Astrocyte (in vitro differentiated cells and primary cell): ENCODE measurements at regions not wholly inside any gene's neighbourhood (a gene's known extent, or its start where the extent isn't known, plus 50 kb on each side); places are given as distances from the start of the nearest gene placed in this dataset.

Experiments
- DNase-seq: peaks from one replicate; pipeline ENCODE4 v3.0.0-alpha.2; 2010; ENCODE audit warnings: low read depth
- FAIRE-seq: peaks from 2 replicates; lab custom pipeline; 2011; peaks lifted over from hg19 to GRCh38; lab: Jason Lieb, UNC
- H2AFZ ChIP-seq: 2 replicates; pipeline ENCODE4 v1.6.0; 2012; ENCODE audit warnings: low read depth, low read length, inconsistent platforms
- H3K27ac ChIP-seq: 2 replicates; pipeline ENCODE4 v1.5.1; 2011; ENCODE audit warnings: low read depth, low read length, inconsistent platforms
- H3K27me3 ChIP-seq: 2 replicates; pipeline ENCODE4 v1.6.0; 2011; ENCODE audit warnings: low read length, inconsistent platforms; ENCODE audit not compliant: insufficient read depth
- H3K36me3 ChIP-seq: 2 replicates; pipeline ENCODE4 v1.5.1; 2011; ENCODE audit warnings: low read length, inconsistent platforms; ENCODE audit not compliant: insufficient read depth
- H3K4me1 ChIP-seq: 2 replicates; pipeline ENCODE4 v1.5.1; 2011; ENCODE audit warnings: low read length, inconsistent platforms; ENCODE audit not compliant: insufficient read depth
- H3K4me2 ChIP-seq: 2 replicates; pipeline ENCODE4 v1.6.0; 2012; ENCODE audit warnings: low read length, inconsistent platforms
- H3K4me3 ChIP-seq: 2 replicates; pipeline ENCODE4 v1.5.1; 2011; ENCODE audit warnings: low read depth, mild to moderate bottlenecking, low read length, inconsistent platforms; ENCODE audit not compliant: insufficient read depth
- H3K79me2 ChIP-seq: 2 replicates; pipeline ENCODE4 v1.6.0; 2012; ENCODE audit warnings: mild to moderate bottlenecking, low read length, inconsistent platforms; ENCODE audit not compliant: insufficient read depth
- H3K9ac ChIP-seq: 2 replicates; pipeline ENCODE4 v1.6.0; 2012; ENCODE audit warnings: mild to moderate bottlenecking, low read length, inconsistent platforms
- H3K9me3 ChIP-seq: 2 replicates; pipeline ENCODE4 v1.5.1; 2012; ENCODE audit warnings: low read depth, mild to moderate bottlenecking, low read length, inconsistent platforms; ENCODE audit not compliant: insufficient read depth
- H4K20me1 ChIP-seq: 2 replicates; pipeline ENCODE4 v1.6.0; 2012; ENCODE audit warnings: low read length, inconsistent platforms; ENCODE audit not compliant: insufficient read depth
- H3K27ac Mint-ChIP-seq: one replicate; pipeline ENCODE4 v1.8.0; 2021; ENCODE audit warnings: mild to moderate bottlenecking, mixed read lengths; ENCODE audit not compliant: unreplicated experiment
- H3K27me3 Mint-ChIP-seq: one replicate; pipeline ENCODE4 v1.8.0; 2021; ENCODE audit warnings: low read depth, mixed read lengths; ENCODE audit not compliant: unreplicated experiment
- H3K36me3 Mint-ChIP-seq: one replicate; pipeline ENCODE4 v1.8.0; 2021; ENCODE audit warnings: low read depth, mixed read lengths; ENCODE audit not compliant: unreplicated experiment
- H3K4me1 Mint-ChIP-seq: one replicate; pipeline ENCODE4 v1.8.0; 2021; ENCODE audit warnings: low read depth, mixed read lengths; ENCODE audit not compliant: unreplicated experiment
- H3K4me3 Mint-ChIP-seq: one replicate; pipeline ENCODE4 v1.8.0; 2021; ENCODE audit warnings: mild to moderate bottlenecking, moderate library complexity, mixed read lengths; ENCODE audit not compliant: unreplicated experiment
- H3K9me3 Mint-ChIP-seq: one replicate; pipeline ENCODE4 v1.8.0; 2021; ENCODE audit warnings: mild to moderate bottlenecking, mixed read lengths; ENCODE audit not compliant: unreplicated experiment
- EZH2 ChIP-seq: IDR thresholded peaks from 2 replicates; pipeline ENCODE4 v1.6.1; 2012; ENCODE audit warnings: mild to moderate bottlenecking, low read length, inconsistent platforms; ENCODE audit not compliant: insufficient read depth
- TF ChIP-seq, protein P1 (sequence below): IDR thresholded peaks from 2 replicates; pipeline ENCODE4 v1.5.1; 2011; ENCODE audit warnings: low read depth, mild to moderate bottlenecking, inconsistent platforms, low read length, moderate library complexity; ENCODE audit not compliant: insufficient read depth

DNA sequence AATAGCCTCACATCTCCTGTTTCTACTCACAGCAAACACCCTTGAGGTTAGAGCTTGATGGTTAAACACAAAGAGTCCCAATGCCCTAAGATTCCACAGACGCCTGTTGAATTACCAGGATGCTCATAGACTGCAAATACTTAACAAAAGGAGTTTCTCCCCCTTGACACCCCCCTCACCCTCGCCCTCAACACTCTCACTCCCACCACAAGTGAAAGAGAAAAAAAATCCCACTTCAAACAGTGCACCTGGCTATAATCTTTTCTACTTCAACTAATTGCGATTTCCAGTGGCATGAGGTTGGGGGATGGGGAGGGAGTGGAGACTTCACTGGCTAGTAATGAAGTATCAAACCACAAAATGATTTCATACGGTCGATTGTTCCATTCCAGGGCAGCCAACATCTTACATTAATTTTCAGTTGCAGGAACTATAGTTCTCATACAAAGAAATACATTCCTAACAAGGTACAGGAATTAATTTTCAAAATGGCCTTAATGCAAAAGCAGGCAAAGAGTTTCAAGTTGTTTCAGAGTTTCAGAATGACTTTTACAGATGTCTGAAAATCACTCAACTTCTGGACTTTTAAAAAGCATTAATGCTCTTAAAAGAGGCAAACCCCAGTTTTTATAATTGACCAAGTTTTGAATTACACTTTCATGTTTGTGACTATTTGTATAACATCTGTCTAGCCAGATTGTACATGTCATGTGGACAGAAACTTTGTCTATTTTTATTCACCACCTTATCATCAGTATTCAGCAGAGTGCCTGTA lies 390.7 kb downstream of the C12orf75 start:
- Histone ChIP-seq H3K9me3 (no peaks in the 10 kb centered on the region), H3K4me1 (peaks cover 5% of the 10 kb centered on the region), H3K4me2 (peak overlapping the region; percentile 30), H3K27me3 (no peaks in the 10 kb centered on the region), H3K9ac (no peak overlapping the region), H4K20me1 (no peaks in the 10 kb centered on the region), H3K27ac (no peak overlapping the region), H2AFZ (no peak overlapping the region), H3K36me3 (no peaks in the 10 kb centered on the region), H3K79me2 (no peaks in the 10 kb centered on the region), H3K4me3 (no peak overlapping the region)
- Mint-ChIP-seq H3K9me3 (no peaks in the 10 kb centered on the region), H3K4me3 (no peak overlapping the region), H3K27me3 (peaks cover 2% of the 10 kb centered on the region), H3K36me3 (no peaks in the 10 kb centered on the region), H3K4me1 (peaks cover 17% of the 10 kb centered on the region), H3K27ac (peak overlapping the region; percentile 48)
- TF ChIP-seq, protein P1, sequence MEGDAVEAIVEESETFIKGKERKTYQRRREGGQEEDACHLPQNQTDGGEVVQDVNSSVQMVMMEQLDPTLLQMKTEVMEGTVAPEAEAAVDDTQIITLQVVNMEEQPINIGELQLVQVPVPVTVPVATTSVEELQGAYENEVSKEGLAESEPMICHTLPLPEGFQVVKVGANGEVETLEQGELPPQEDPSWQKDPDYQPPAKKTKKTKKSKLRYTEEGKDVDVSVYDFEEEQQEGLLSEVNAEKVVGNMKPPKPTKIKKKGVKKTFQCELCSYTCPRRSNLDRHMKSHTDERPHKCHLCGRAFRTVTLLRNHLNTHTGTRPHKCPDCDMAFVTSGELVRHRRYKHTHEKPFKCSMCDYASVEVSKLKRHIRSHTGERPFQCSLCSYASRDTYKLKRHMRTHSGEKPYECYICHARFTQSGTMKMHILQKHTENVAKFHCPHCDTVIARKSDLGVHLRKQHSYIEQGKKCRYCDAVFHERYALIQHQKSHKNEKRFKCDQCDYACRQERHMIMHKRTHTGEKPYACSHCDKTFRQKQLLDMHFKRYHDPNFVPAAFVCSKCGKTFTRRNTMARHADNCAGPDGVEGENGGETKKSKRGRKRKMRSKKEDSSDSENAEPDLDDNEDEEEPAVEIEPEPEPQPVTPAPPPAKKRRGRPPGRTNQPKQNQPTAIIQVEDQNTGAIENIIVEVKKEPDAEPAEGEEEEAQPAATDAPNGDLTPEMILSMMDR, result no peak
- DNase-seq (peak; percentile 87), FAIRE-seq (no peak)

DNA sequence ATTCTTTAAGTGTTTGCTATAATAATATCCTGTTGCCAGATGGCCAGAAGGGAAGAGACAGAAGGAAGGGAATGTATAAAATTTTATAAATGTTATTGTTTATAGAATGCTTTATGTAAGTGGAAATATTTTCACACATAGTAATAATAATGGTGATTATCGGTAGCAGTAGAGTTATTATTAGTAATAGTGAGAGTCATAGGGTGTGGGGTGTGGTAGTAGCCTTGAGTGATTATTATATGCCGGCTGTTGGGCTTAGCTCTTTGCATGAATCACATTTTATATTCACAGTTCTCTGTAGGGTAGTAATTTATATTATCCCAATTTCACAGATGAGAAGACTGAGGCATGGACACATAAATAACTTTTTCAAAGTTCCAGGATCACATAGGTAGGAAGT lies 391.4 kb downstream of the C12orf75 start:
- peaks cover 14% of the 10 kb centered on the region for H3K4me1 Mint-ChIP-seq
- peaks cover 1% of the 10 kb centered on the region for H3K27me3 Mint-ChIP-seq
- Histone ChIP-seq H3K79me2 (no peaks in the 10 kb centered on the region), H3K27me3 (no peaks in the 10 kb centered on the region), H3K9ac (no peak overlapping the region), H3K27ac (no peak overlapping the region), H3K36me3 (no peaks in the 10 kb centered on the region), H2AFZ (no peak overlapping the region), H3K4me3 (no peak overlapping the region), H3K4me1 (peaks cover 5% of the 10 kb centered on the region), H4K20me1 (no peaks in the 10 kb centered on the region), H3K4me2 (no peak overlapping the region), H3K9me3 (no peaks in the 10 kb centered on the region)
- DNase-seq (no peak), FAIRE-seq (no peak)
- no peak overlapping the region for H3K27ac Mint-ChIP-seq
- TF ChIP-seq, protein P1, result no peak
- no peak for TF ChIP-seq EZH2
- no peak overlapping the region for H3K4me3 Mint-ChIP-seq
- no peaks in the 10 kb centered on the region for H3K9me3 Mint-ChIP-seq
- no peaks in the 10 kb centered on the region for H3K36me3 Mint-ChIP-seq

DNA sequence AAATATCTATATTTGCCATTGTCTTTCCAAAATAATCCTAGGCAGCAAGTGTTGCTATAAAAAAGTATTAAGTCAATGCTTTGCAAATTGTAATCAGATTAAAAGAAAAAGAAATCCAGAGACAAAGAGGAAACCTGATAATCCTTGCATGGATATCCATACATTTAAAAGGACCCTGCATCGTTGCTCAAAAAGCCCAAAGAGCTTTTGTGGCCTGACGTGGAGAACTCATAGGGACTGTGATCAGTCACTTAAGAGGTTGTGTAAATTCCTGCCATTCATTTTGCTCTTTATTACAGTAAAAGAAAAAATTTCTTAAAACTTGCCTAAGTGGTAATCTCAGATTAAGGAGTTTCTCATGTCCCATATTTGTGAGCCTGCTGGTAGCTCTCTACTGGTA lies 392.6 kb downstream of the C12orf75 start:
- Histone ChIP-seq H3K27ac (no peak overlapping the region), H3K9me3 (no peaks in the 10 kb centered on the region), H3K79me2 (no peaks in the 10 kb centered on the region), H3K36me3 (no peaks in the 10 kb centered on the region), H2AFZ (no peak overlapping the region), H3K27me3 (no peaks in the 10 kb centered on the region), H3K4me2 (no peak overlapping the region), H4K20me1 (no peaks in the 10 kb centered on the region), H3K4me1 (peaks cover 5% of the 10 kb centered on the region), H3K4me3 (no peak overlapping the region), H3K9ac (no peak overlapping the region)
- Mint-ChIP-seq H3K27me3 (no peaks in the 10 kb centered on the region), H3K36me3 (no peaks in the 10 kb centered on the region), H3K4me3 (no peak overlapping the region), H3K27ac (no peak overlapping the region), H3K9me3 (no peaks in the 10 kb centered on the region), H3K4me1 (peaks cover 14% of the 10 kb centered on the region)
- DNase-seq (no peak), FAIRE-seq (no peak)
- TF ChIP-seq EZH2, result no peak
- TF ChIP-seq, protein P1, result no peak
